Left lung (tissue), 4 donors: ENCODE measurements at regions not wholly inside any gene's neighbourhood (a gene's known extent, or its start where the extent isn't known, plus 50 kb on each side); places are given as distances from the start of the nearest gene placed in this dataset.

Source experiments
- ATAC-seq: fragments of 200-7000 bp; cut with Tn5 transposase; one replicate; pipeline ENCODE4 v1.9.1; 2020; ENCODE audit warnings: moderate library complexity
- DNase-seq, 4 donors: peaks; one replicate each; pipeline ENCODE4 v3.0.0-alpha.2; 2013 to 2020
- H3K27ac ChIP-seq, 2 donors: fragments of 200-600 bp; sonication (generic) in 1 of 2; one replicate each; pipeline versions ENCODE4 v1.5.0 to v1.8.0; 2020 to 2021
- H3K27me3 ChIP-seq, 2 donors: fragments of 200-600 bp; sonication (generic) in 1 of 2; one replicate each; pipeline versions ENCODE4 v1.5.0 to v1.8.0; 2020 to 2021
- H3K36me3 ChIP-seq, 2 donors: fragments of 200-600 bp; sonication (generic) in 1 of 2; one replicate each; pipeline versions ENCODE4 v1.5.0 to v1.8.0; 2020 to 2021
- H3K4me1 ChIP-seq, 2 donors: fragments of 200-600 bp; one replicate each; pipeline ENCODE4 v1.8.0; 2021
- H3K4me3 ChIP-seq, 2 donors: fragments of 200-600 bp; sonication (generic) in 1 of 2; one replicate each; pipeline versions ENCODE4 v1.5.0 to v1.8.0; 2020 to 2021; ENCODE audit warnings: mild to moderate bottlenecking in 1 of 2
- H3K9me3 ChIP-seq, 2 donors: fragments of 200-600 bp; sonication (generic) in 1 of 2; one replicate each; pipeline versions ENCODE4 v1.5.0 to v1.8.0; 2020 to 2021
- CTCF ChIP-seq, 2 donors: fragments of 200-600 bp; sonication (generic) in 1 of 2; IDR thresholded peaks; one replicate each; pipeline versions ENCODE4 v1.5.0 to v1.8.0; 2021; ENCODE audit warnings: antibody characterized with exemption in 2 of 2
- intact Hi-C, 2 donors: fragments of 100-400 bp; cut with DNase I; formaldehyde crosslinking; loops; one replicate each; pipeline versions ENCODE4 v1.11.2 to v1.14.2; 2022
- donor health status: DM: no; HTN: yes; CAD: no.
- donor health status: DM: no; HTN: no; CAD: no.

DNA sequence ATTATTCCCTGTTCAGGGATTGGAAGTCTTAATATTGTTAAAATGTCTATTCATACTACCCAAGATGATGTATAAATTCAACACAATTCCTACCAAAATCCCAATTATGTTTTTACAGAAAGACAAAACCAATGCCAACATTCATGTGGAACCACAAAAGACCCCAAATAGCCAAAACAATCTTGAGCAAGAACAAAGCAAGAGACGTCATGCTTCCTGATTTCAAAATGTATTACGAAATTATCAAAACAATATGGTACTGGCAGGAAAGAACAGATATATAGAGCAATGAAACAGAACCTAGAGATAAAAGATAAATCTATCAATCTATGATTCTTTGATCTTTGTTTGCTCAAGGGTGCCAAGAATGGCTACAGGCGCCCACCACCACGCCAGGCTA, 237.9 kb downstream of the TAF11L14 start:
- no peak for DNase-seq
- Histone ChIP-seq H3K27me3 (no peaks in the 10 kb centered on the region), H3K27ac (no peak overlapping the region), H3K36me3 (no peaks in the 10 kb centered on the region), H3K4me3 (no peak overlapping the region), H3K4me1 (no peaks in the 10 kb centered on the region), H3K9me3 (peaks cover 0 to 19% of the 10 kb centered on the region in 2 donors)
- intact Hi-C loops = no loop called here
- ATAC-seq = no peak
- TF ChIP-seq CTCF (IDR thresholded peaks at IDR 0.05) = no peak

GRCh38 chr5:17878541-17878940, 244.3 kb downstream of the TAF11L14 start:
- H3K4me1 ChIP-seq = no peaks in the 10 kb centered on the region
- no peaks in the 10 kb centered on the region for H3K36me3 ChIP-seq
- no peak for DNase-seq
- no peak for TF ChIP-seq CTCF (IDR thresholded peaks at IDR 0.05)
- no peak overlapping the region for H3K27ac ChIP-seq
- intact Hi-C loops = no loop called here
- no peaks in the 10 kb centered on the region for H3K27me3 ChIP-seq
- no peak for ATAC-seq
- no peak overlapping the region for H3K4me3 ChIP-seq
- no peaks in the 10 kb centered on the region for H3K9me3 ChIP-seq

DNA sequence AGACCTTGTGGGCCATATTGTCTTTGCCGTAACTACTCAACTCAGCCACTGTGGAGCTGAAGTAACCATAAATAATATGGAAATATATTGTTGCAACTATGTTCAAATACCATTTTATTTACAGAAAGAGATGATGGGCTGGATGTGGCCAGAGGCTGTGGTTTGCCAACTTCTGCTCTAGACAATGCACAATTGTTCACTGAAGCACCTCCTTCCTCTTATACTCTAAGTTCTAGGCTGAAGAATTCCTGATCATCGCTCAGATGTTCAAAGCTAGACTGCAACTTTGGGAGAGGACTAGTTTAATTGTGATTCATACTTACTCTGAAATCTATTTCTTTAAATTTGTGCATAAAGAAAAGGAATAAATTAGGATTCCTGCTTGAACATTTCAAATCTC, 245.0 kb downstream of the TAF11L14 start:
- Histone ChIP-seq H3K27me3 (no peaks in the 10 kb centered on the region), H3K36me3 (no peaks in the 10 kb centered on the region), H3K9me3 (no peaks in the 10 kb centered on the region), H3K4me1 (no peaks in the 10 kb centered on the region), H3K27ac (no peak overlapping the region), H3K4me3 (no peak overlapping the region)
- no peak for TF ChIP-seq CTCF (IDR thresholded peaks at IDR 0.05)
- ATAC-seq (no peak), DNase-seq (no peak)
- intact Hi-C loops = no loop called here

DNA sequence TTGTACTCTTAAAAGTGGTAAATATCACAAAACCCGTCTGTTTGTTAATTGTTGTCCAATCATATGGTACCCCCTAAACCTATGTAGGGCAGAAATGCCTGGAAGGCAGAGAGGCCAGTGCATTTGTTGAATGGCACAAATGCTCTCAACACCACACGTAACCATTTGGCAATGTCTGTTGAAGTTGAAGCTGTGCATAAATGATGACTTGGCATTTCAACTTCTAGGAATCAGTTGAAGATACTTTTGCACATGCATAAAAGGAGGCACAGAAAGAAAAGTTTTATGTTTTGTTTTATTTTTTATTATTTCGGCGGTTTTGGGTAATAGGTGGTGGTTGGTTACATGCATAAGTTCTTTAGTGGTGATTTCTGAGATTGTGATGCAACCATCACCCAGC, 246.6 kb downstream of the TAF11L14 start:
- ATAC-seq (no peak), DNase-seq (no peak)
- H3K36me3 ChIP-seq = no peaks in the 10 kb centered on the region
- no peak overlapping the region for H3K27ac ChIP-seq
- H3K9me3 ChIP-seq = no peaks in the 10 kb centered on the region
- H3K4me3 ChIP-seq = no peak overlapping the region
- no peaks in the 10 kb centered on the region for H3K4me1 ChIP-seq
- intact Hi-C loops = no loop called here
- H3K27me3 ChIP-seq = no peaks in the 10 kb centered on the region
- TF ChIP-seq CTCF (IDR thresholded peaks at IDR 0.05) = no peak

- no peaks in the 10 kb centered on the region for H3K9me3 ChIP-seq
- intact Hi-C loops = no loop called here
- H3K4me1 ChIP-seq = no peaks in the 10 kb centered on the region
- no peaks in the 10 kb centered on the region for H3K27me3 ChIP-seq
- TF ChIP-seq CTCF (IDR thresholded peaks at IDR 0.05) = no peak
- no peak overlapping the region for H3K4me3 ChIP-seq
- H3K27ac ChIP-seq = no peak overlapping the region
- ATAC-seq (no peak), DNase-seq (no peak)
- no peaks in the 10 kb centered on the region for H3K36me3 ChIP-seq
Observed at GRCh38 chr5:17882760-17883488, 248.7 kb downstream of the TAF11L14 start.
